CD4-positive, alpha-beta T cell (primary cell): ENCODE measurements at regions not wholly inside any gene's neighbourhood (a gene's known extent, or its start where the extent isn't known, plus 50 kb on each side); places are given as distances from the start of the nearest gene placed in this dataset.

ENCODE experiments used
- ATAC-seq: fragments of 200-7000 bp; cut with Tn5 transposase; one replicate; pipeline ENCODE4 v1.10.0; 2022; ENCODE audit warnings: mild to moderate bottlenecking; ENCODE audit not compliant: poor library complexity
- CTCF ChIA-PET: fragments of 350-600 bp; sonication (Branson Sonifier 250); formaldehyde crosslinking; loops from one replicate; lab custom pipeline; 2021; ENCODE audit warnings: antibody characterized with exemption, inconsistent platforms; lab: Charles Lee
- POLR2A ChIA-PET: fragments of 350-600 bp; sonication (Branson Sonifier 250); formaldehyde crosslinking; loops from one replicate; lab custom pipeline; 2021; ENCODE audit warnings: antibody characterized with exemption, inconsistent platforms; lab: Charles Lee
- DNase-seq, 14 experiments: peaks; one replicate each; pipeline ENCODE4 v3.0.0-alpha.2; 2013 to 2020; ENCODE audit warnings: mixed read lengths in 2 of 14
- H3K27ac ChIP-seq, 2 donors: one replicate each; pipeline versions ENCODE4 v1.5.1 to v1.7.0; 2013; ENCODE audit warnings: low read length in 2 of 2, low read depth in 1 of 2, mild to moderate bottlenecking in 1 of 2
- H3K27me3 ChIP-seq, 2 experiments: 1 replicate in 1 of 2; 2 replicates in 1 of 2; pipeline versions ENCODE4 v1.6.1 to v1.7.0; 2013; ENCODE audit warnings: low read length in 2 of 2, control low read depth in 1 of 2, mild to moderate bottlenecking in 1 of 2, moderate library complexity in 1 of 2; ENCODE audit not compliant: insufficient read depth in 2 of 2, control insufficient read depth in 1 of 2
- H3K36me3 ChIP-seq: one replicate; pipeline ENCODE4 v1.6.1; 2013; ENCODE audit warnings: low read length, control low read depth; ENCODE audit not compliant: insufficient read depth
- H3K4me1 ChIP-seq: one replicate; pipeline ENCODE4 v1.6.1; 2013; ENCODE audit warnings: low read length, control low read depth; ENCODE audit not compliant: insufficient read depth
- H3K4me3 ChIP-seq: one replicate; pipeline ENCODE4 v1.5.1; 2013; ENCODE audit warnings: mild to moderate bottlenecking, low read length, moderate library complexity
- H3K9me3 ChIP-seq, 2 experiments: 1 replicate in 1 of 2; 2 replicates in 1 of 2; pipeline versions ENCODE4 v1.6.1 to v1.7.0; 2013; ENCODE audit warnings: low read length in 2 of 2, mild to moderate bottlenecking in 2 of 2, control low read depth in 1 of 2, moderate library complexity in 1 of 2; ENCODE audit not compliant: control insufficient read depth in 1 of 2, insufficient read depth in 1 of 2
- H3K27ac Mint-ChIP-seq: one replicate; pipeline ENCODE4 v1.8.0; 2020; ENCODE audit warnings: mixed read lengths
- H3K27me3 Mint-ChIP-seq: one replicate; pipeline ENCODE4 v1.8.0; 2021; ENCODE audit warnings: mixed read lengths
- H3K36me3 Mint-ChIP-seq: one replicate; pipeline ENCODE4 v1.8.0; 2021; ENCODE audit warnings: low read depth, mixed read lengths
- H3K4me1 Mint-ChIP-seq: one replicate; pipeline ENCODE4 v1.8.0; 2021; ENCODE audit warnings: low read depth, mixed read lengths
- H3K4me3 Mint-ChIP-seq: one replicate; pipeline ENCODE4 v1.8.0; 2020; ENCODE audit warnings: mild to moderate bottlenecking, mixed read lengths
- H3K9me3 Mint-ChIP-seq: one replicate; pipeline ENCODE4 v1.8.0; 2020; ENCODE audit warnings: mixed read lengths
- intact Hi-C, 2 experiments: fragments of 100-400 bp; cut with DNase I in 1 of 2; cut with micrococcal nuclease in 1 of 2; formaldehyde crosslinking; loops; one replicate each; pipeline versions ENCODE4 v1.15.1 to v1.9.0; 2023 to 2025; cut with DNase I, micrococcal nuclease
- TF ChIP-seq, protein P1 (sequence below): fragments of 200-600 bp; IDR thresholded peaks from one replicate; pipeline ENCODE4 v1.8.0; 2022; ENCODE audit warnings: antibody characterized with exemption, mild to moderate bottlenecking

DNA sequence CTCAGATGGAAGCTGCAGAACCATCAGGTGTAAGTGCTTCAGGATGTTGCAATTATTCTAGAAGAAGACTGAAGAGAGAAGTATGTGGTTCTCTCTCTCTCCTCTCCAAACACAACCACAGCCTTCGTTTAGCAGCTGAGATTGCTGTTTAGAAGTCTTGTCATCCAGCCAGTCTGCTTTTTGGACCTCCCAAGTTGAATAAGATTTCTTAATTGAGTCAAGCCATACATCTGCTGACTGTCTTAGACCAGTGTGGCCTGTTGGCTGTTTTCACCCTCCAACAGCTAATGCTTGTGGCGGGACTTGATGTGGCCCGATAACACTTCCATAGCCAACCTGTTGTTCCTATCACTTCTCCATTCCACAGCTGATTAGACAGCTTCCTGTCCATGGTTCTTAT lies 91.3 kb upstream of the TMEM17 start:
- no peak overlapping the region for H3K27ac Mint-ChIP-seq

DNA sequence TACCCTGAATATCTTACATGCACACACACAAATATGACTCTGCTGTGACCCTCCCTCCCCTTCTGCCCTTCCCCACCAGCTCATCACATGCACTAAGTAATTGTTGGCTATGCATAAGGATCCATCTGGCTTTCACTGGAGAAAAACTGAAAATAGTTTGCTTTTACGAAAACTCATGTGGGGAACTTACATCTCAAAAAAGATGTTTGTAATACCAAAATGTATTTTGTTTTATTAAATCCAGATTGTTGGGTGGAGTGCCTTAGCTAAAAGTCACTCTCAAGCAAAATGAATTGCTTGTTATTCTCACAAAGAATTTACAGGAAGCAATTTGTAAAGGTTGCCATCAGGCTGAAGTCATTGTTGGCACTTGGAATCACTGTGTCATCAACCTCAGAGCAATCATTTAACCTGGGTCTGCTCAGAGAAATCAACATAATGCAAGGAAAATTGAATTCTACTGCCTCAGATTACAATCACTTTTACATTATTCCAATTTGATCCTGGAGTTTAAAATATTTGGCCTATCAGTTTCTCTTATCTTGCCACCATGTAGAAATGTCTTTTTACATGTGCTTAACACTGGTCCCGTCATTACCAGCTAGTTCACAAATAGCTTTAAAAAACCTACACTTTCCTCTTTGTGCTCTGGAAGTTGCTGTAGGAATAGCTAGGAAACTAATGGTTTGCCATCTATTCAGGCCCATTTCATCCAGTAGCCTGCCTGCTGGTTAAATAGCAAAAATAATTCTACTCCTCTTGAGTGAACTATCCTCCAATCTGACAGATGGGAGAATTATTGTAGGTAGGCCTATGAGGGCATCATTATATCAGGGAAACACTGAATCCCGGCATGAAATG lies 90.3 kb upstream of the TMEM17 start:
- no peaks in the 10 kb centered on the region for H3K27me3 ChIP-seq
- H3K9me3 Mint-ChIP-seq: no peaks in the 10 kb centered on the region
- H3K4me1 Mint-ChIP-seq: no peaks in the 10 kb centered on the region
- no peaks in the 10 kb centered on the region for H3K27me3 Mint-ChIP-seq
- TF ChIP-seq, protein P1, sequence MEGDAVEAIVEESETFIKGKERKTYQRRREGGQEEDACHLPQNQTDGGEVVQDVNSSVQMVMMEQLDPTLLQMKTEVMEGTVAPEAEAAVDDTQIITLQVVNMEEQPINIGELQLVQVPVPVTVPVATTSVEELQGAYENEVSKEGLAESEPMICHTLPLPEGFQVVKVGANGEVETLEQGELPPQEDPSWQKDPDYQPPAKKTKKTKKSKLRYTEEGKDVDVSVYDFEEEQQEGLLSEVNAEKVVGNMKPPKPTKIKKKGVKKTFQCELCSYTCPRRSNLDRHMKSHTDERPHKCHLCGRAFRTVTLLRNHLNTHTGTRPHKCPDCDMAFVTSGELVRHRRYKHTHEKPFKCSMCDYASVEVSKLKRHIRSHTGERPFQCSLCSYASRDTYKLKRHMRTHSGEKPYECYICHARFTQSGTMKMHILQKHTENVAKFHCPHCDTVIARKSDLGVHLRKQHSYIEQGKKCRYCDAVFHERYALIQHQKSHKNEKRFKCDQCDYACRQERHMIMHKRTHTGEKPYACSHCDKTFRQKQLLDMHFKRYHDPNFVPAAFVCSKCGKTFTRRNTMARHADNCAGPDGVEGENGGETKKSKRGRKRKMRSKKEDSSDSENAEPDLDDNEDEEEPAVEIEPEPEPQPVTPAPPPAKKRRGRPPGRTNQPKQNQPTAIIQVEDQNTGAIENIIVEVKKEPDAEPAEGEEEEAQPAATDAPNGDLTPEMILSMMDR: no peak
- no peaks in the 10 kb centered on the region for H3K4me1 ChIP-seq
- ATAC-seq (no peak), DNase-seq (no peak)
- H3K36me3 ChIP-seq: no peaks in the 10 kb centered on the region
- ChIA-PET POLR2A (no interaction called here), CTCF (no interaction called here)
- no peaks in the 10 kb centered on the region for H3K9me3 ChIP-seq
- H3K4me3 ChIP-seq: no peak overlapping the region
- no peaks in the 10 kb centered on the region for H3K36me3 Mint-ChIP-seq
- intact Hi-C loops: no loop called here
- no peak overlapping the region for H3K4me3 Mint-ChIP-seq
- H3K27ac Mint-ChIP-seq: no peak overlapping the region
- no peak overlapping the region for H3K27ac ChIP-seq

More for the DNA sequence above, 91.3 kb upstream of the TMEM17 start:
- Histone ChIP-seq H3K27ac (no peak overlapping the region), H3K36me3 (no peaks in the 10 kb centered on the region), H3K4me1 (no peaks in the 10 kb centered on the region), H3K4me3 (no peak overlapping the region), H3K9me3 (no peaks in the 10 kb centered on the region), H3K27me3 (peaks cover 0 to 2% of the 10 kb centered on the region in 2 experiments)
- TF ChIP-seq, protein P1: no peak
- POLR2A ChIA-PET: no interaction called here
- Mint-ChIP-seq H3K4me3 (no peak overlapping the region), H3K4me1 (no peaks in the 10 kb centered on the region), H3K36me3 (no peaks in the 10 kb centered on the region), H3K27me3 (peaks cover 5% of the 10 kb centered on the region), H3K9me3 (no peaks in the 10 kb centered on the region)
- CTCF ChIA-PET: no interaction called here
- DNase-seq (no peak), ATAC-seq (no peak)
- intact Hi-C loops: no loop called here

DNA sequence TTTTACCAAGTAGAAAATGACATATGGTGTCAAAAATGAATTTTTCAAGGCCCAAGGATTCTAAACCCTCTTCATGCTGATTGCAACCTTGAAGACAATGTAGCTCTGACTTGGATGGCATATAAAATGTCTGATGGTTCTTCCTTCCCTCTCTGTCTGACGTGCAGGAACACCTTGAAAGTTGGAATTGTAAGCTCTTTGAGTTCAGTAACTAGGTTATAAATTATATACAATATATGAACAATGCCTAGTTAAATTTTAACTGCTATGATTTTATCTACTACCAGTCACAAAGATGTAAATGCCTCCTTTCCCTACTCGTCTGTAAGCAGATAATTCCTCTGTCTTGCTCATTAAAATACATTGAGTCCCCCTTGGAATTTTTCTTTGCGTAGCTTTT lies 89.5 kb upstream of the TMEM17 start:
- H3K36me3 Mint-ChIP-seq: no peaks in the 10 kb centered on the region
- ChIA-PET POLR2A (no interaction called here), CTCF (no interaction called here)
- DNase-seq (no peak), ATAC-seq (no peak)
- no peaks in the 10 kb centered on the region for H3K4me1 Mint-ChIP-seq
- Histone ChIP-seq H3K27me3 (no peaks in the 10 kb centered on the region), H3K36me3 (no peaks in the 10 kb centered on the region), H3K4me3 (no peak overlapping the region), H3K4me1 (no peaks in the 10 kb centered on the region), H3K27ac (no peak overlapping the region), H3K9me3 (no peaks in the 10 kb centered on the region)
- TF ChIP-seq, protein P1: no peak
- no peaks in the 10 kb centered on the region for H3K9me3 Mint-ChIP-seq
- H3K27me3 Mint-ChIP-seq: no peaks in the 10 kb centered on the region
- H3K27ac Mint-ChIP-seq: no peak overlapping the region
- intact Hi-C loops: no loop called here
- no peak overlapping the region for H3K4me3 Mint-ChIP-seq
